Islet precursor cell (in vitro differentiated cells): ENCODE measurements at regions not wholly inside any gene's neighbourhood (a gene's known extent, or its start where the extent isn't known, plus 50 kb on each side); places are given as distances from the start of the nearest gene placed in this dataset.

Source experiments
- DNase-seq: peaks from one replicate; pipeline ENCODE4 v3.0.0-alpha.2; 2018

DNA sequence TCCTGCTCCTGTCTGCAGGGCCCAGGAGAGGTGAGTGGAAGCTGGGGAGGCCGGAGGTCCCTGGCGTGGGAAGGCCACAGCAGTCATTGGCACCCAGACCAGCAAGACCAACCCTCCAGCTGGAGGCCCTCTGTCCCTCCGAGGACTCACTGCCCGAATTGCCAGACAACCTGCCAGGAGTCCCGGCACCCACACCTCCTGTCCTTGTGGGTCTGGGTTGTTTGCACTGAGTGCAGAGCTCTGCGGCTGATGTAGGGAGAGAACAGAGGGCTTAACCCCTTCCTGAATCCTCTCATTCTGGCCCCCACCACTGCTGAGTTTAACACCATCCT, 204.9 kb downstream of the KIF26A start:
- DNase-seq, result peak; percentile 47

DNA sequence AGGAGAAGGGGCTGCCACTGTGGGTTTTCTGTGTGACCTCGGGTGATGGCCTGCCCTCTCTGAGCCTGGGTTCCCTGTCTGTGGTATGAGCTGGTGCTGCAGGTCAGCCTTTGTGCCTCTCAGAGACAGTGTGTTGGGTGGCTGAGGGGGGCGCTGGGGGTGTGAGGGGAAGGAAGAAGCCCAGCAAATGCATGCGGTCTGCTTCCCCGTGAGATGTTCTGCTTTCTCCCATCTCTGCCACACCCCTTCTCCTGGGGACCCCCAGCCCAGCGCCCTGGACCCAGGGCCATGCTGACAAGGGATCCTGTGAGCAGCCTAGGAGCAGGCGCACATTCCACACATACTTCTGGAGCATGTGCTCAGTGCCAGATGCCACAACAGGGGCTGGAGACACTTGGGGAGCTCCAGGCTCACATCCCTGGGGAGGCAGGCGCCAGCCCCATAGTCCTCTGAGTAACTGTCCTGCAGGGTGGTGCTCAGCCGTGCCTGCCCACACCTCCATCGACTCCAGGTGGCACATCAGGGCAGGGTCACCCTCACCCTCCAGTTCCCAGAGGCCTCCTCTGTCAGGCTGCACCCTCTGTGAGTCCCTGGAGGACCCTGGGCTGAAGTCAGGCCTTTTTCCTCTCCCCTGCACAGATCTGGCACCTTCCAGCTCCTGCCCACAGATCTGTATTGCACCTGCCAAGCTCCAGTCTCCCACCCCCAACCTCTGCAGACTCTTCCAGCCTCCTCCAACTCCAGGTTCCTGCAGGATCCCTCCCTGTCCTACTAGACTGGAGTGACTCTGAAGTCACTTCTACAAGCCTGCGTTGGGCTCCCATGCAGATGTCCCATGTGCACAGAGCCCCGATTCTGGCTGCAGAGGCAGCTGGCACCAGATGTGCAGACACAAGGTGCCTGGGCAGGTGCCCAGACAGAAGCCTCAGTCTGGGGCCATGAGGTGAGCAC, 205.6 kb downstream of the KIF26A start:
- peak; percentile 81 for DNase-seq

DNA sequence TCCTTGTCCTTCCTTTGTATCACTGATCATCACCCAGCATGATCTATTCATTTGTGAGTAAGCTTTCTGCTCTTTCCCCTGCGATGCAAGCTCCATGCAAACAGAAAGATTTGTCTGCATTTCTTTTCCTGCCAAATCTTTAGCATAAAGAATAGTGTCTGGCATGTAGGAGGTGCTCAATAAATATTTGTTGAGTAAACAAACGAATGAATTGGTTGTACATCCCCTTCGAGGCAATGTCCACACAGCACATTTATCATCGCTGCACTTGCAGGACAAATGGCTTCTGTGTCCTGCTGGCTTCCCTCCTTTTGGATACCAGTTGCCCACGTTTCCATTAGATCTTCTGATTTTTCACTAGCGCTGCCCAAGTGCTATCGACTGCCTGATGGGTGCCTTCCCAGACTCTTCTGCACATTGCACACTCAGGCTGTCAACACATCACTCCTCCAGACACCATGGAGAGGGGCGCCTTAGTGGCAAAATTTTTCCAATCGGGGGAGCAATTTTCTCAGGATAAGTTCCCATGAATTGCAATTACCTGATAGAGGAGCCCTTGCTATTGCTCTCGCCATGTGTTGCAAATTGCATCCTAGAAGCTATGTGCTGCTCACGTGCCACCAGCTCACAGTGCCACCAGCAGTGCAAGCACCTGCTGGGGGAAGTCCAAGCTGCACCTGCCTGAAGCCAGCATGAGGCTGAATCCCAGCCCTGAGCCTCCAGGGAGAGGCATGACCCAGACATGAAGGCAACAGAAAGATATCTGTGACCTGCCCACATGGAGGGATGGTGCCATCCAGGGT, 206.6 kb downstream of the KIF26A start:
- DNase-seq, result peak; percentile 42

DNA sequence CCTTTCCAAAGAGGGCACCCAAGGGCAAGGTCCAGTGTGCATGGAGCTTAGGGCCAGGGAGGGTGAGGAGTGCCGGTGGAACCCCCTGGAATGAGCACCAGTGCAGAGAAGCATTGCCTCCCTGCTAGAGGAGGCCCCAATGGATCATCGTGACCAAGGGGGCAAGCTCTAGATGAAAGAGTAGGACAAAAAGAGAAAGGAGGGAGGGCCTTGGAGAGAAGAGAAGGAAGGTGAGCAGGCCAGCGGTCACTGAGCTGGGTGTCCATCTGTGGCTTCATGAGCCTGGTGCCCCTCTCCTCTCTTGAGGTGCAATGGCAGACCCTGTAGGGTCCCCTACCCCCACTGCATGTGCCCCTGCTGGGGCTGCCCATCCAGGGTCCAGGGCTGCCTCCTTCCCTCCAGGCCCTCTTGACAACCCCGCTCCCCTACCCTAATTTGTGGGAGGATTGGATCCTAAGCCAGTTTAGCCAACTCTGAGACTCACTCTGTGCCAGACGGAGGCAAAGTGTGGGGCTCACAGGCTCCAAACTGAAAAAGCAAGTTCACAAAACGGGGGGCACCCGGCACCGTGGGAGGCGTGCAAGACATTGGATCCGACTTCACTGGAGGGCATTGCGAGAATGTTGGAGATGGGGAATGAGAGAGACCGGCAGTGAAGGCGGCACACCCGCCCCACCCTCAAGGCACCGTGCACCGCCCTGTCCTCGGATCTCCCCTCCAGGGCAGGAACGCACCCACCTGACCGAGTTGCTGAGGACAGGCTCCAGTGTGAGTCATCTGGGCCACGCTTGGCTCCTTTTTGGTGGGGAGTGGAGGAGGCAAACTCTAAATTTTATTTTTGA, 207.5 kb downstream of the KIF26A start:
- peak; percentile 55 for DNase-seq

DNA sequence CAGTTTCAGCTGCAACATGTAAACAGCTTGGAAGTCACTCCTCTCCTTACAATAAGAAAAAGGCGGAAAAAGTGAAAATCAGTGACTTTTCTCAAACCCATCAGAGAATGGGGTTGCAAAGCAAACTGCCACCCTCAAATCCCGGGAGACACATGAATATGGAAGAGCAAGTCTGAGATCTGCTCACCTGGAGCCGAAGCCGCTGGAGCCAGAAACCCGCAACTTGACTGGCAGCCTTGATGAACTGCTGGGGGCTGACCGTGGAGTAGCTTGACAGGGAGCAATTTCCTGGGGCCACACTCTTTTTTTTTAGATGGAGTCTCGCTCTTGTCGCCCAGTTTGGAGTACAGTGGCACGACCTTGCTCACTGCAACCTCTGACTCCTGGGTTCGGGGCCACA, 208.2 kb downstream of the KIF26A start:
- peak; percentile 18 for DNase-seq

DNA sequence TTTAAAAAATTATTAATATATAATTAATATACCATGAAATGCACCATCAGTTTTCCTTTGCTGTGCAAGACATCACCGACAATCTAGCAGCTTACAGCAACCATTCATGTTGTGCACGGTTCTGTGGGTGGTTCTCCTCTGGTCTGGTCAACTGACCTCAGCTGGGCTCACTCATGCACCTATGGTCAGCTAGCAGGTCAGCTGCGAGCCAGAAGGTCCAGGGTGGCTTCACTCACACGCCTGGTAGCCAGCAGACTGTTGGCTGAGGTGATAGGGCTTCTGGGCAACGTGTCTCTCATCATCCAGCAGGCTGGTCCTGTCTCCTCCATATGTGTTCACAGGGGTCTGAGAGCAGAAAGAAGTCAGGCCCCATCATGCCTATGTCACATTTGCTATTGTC, 210.4 kb downstream of the KIF26A start:
- DNase-seq, result peak; percentile 29

DNA sequence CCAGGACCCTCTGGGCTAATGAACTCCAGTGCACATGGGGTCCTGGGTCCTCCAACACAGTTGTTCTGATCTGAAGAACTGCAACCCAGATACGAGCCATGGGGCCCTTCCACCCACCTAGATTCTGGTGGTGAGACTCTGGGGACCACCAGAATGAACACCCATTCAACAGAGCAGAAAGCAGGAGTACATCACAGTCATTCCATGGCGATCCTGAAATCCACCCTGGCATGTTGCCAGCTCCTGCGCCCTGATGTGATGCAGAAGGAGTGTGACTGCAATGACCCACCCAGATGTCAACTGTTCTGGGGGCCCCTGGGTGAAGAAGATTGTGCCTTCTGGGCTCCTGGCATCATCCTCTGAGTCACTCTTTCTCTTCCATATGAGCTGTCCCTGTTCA, 211.6 kb downstream of the KIF26A start:
- peak; percentile 23 for DNase-seq

DNA sequence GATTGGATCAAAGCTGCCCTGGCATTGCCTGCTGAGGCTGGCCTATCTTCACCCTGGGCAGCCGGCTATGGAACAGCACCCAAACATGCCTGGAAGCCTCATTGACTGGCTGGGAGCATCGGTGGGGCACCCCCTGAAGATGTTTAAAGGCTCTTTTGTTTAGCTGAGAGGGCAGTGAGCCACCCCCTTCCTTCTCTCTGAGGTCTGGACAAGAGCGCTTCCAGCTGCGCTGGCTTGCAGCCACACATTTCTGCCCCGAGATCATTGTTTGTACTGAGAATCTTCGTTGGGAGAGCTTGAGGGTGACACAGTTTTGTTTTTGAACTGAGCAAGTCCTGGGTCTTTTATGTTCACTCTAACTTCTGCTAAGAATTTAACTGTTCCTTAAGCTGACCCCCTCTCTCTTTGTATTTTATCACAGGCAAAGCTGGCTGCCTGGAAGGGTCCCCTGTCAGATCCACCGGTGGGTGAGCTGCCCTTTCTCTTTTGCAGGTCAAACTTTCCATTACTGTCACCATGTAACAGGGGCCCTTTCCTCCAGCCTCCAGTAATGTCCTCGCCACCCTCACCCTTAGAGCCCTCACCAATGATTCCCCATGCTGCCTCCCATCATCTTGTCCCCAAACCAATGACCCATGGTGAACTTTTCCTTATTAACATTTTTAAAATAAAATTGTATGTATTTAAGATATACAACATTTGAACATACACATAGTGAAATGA, 212.2 kb downstream of the KIF26A start:
- DNase-seq, result peak; percentile 29

DNA sequence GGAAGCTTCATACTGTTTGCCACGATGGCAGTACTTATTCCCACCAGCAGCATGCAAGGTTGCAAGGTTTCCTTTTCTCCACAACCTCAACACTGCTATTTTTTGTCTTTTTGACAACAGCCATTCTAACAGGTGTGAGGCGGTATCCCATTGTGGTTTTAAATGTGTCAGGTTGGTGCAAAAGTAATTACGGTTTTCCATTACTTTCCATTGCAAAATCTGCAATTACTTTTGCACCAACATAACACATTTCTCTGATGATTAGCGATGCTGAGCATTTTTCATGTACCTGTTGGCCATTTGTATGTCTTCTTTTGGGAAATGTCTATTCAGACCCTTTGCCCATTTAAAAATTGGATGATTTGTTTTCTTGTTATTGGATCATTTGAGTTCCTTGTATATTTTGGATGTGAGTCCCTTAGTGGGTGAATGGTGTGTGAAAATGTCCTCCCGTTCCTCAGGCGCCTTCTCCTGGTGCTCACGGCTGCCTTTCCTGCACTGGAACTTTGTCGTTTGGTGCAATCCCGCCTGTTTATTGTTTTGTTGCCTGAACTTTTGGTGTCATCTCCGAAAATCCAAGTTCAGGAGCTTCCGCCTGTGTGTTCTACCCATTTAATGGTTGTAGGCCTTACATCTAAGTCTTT, 213.6 kb downstream of the KIF26A start:
- no peak for DNase-seq

DNA sequence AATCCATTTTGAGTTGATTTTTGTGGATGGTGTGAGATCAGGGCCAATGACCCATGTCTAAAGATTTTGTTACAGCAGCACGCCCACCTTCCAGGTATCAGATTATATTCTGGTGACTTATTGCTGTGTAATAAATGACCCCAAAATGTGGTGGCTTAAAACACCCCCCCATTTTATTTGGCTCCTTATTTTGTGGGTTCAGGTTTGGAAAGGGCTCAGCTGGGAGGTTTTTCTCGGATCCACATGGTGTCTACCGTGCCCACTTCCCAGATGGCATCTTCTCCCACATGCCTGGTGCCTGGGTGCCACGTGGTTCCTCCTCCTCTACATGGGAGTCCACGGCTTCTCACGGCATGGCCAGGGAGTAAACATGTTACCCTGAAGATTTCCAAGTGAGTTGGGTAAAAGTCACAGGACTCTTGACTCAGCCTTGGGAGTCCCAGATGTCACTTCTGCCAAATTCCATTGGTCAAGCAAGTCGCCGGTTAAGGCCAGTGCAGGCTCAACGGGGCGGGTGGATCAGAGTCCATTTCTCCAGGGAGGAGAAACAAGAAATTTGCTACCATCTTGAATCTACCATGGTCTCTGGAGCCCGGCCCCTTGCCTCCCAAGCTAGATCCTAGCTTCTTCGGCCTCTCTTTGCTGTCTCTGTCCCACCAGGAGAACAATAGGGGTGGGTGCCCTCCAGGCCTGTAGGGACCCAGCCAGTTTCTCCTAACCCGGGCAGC, 214.3 kb downstream of the KIF26A start:
- DNase-seq, result peak; percentile 37

DNA sequence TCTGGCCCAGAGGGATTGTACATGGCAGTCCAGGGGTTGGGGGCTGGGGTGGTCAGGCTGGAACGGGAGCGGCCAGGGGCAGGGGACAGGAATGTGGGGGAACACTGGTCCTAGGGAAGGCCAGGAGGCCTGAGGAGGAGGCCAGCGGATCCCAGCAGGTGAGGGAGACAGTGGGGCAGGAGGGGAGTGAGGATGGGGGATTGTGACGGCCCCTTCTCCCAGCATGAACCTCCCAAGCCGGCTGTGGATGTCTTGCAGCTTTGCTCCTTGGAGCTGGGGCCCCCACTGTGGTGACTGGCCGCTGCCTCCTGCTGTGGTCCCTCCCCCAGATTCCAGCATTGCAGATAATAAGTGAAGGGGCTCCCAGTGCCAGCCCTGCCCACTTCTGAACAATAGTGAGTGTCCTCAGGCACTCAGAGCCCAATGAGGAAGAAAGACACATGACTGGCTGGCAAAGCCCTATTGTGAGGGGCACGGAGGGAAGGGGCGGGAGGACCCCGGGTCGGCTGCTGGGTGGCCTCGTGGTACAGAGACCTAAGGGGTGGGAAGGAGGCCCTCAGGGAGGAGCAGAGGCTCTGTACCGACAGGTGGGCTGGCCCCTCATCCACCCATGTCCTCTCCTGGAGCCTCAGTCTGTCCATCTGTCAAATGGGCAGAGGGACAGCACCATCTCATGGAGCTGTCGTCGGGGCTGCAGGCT, 215.0 kb downstream of the KIF26A start:
- DNase-seq, result peak; percentile 34

DNA sequence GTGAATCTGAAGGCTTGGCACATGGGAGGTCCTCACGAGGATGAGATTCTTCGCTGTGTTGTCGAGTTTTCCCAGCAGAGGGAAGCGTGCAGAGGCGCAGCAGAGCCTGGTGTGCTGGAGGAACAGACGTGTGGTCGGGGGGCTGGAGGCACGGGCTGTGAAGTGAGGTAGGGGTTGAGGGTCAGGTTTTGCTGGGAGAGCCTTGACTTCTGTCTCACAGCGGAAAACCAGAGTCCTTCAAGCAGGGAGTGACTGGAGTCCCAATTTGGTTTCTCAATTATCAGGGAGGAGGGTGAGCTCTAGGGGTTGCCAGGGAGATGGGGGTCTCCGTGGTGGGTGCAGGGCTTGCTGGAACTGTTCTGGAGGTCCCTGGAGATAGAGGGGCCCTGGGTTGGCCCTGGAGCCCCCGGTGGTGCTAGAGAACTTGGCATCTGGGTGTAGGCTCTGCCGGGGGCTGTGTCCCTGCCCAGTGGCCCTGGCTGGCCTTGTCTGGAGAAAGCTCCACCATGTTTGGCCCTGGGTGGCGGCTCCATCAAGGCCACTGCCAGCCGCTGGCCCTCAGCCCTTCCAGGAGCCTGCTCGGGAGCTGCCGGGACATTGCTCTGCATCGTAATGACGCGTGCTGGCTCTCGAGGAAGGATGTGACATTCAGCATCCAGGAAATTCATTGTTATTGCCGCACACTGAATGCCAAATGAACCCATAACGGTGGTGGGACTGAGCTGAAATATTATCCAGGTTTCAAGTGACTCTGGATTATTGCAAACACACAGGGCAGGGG, 215.7 kb downstream of the KIF26A start:
- DNase-seq, result peak; percentile 44

DNA sequence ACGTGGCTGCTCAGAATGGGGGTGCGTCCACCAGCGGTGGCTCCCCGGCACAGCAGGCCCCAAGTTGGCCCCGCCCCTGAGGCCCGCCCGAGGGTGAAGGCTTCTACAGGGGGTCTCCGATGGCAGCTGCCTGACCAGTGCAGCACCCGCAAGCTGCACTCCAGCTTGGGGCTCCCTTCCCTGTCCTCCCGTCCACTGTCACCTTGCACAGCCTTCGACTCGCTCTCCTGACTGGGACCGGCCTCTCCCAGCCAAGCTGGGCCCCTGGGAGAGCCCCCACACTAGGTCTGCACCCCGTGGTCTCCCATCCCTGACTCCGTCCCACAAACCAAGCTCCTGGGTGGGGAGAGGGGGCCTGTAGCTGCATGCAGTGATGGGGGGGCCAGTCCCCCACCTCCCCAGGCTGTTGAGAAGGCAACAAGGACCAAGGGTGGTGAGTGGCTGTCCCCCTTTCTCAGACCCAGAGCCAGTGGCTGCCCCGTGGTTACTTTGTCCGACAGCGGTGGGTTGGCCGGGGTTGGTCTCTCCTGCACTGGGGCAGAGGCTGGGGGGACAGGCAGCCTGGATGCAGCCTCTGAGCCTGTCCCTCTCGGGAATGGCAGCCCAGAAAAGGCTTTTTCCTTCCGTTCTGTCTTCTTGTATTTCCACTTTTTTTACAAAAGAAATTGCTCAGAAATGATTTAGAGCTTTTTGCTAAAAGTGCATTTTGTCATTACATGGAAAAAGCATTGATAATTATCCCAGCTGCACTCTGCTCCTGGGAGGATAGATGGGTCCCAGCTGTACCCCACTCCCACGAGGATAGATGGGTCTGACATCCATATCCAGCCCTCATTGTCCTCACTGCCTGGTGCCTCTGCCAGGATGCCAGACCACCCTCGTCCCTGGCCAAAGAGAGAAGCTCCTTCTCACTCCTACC, 217.0 kb downstream of the KIF26A start:
- peak; percentile 42 for DNase-seq

DNA sequence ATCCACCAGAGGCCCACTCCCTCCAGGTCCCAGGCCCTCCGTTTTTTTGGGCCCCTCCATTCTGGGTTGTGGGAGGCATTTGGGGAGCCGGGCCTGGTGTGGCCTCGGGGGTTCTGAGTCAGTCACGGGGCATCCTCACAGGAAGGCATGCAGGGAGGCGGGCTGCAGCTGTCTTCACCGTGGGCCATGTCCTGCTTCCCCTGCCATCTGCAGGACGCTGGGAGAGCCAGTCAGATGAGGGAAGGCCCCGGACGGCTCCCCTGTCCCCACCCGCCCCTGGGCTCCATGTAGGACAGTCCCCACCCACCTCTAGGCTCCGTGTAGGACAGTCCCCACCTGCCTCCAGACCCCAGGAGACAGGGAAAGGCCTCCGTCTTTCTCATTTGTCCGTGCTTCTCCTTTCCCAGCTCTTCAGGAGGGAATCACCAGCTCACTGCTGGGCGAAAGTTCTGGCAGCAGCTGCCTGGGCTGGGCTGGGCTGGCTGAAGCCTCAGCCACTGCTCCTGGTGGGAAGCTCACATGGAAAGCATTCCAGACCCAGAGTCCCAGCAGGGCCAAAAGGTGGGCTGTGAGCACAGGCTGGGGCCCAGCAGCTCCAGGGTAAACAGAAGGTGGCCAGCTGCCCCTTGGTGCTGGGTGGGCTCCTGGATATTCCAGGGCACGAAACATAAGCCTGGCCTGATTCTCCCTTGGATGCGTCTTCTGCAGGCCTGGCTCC, 217.8 kb downstream of the KIF26A start:
- no peak for DNase-seq

DNA sequence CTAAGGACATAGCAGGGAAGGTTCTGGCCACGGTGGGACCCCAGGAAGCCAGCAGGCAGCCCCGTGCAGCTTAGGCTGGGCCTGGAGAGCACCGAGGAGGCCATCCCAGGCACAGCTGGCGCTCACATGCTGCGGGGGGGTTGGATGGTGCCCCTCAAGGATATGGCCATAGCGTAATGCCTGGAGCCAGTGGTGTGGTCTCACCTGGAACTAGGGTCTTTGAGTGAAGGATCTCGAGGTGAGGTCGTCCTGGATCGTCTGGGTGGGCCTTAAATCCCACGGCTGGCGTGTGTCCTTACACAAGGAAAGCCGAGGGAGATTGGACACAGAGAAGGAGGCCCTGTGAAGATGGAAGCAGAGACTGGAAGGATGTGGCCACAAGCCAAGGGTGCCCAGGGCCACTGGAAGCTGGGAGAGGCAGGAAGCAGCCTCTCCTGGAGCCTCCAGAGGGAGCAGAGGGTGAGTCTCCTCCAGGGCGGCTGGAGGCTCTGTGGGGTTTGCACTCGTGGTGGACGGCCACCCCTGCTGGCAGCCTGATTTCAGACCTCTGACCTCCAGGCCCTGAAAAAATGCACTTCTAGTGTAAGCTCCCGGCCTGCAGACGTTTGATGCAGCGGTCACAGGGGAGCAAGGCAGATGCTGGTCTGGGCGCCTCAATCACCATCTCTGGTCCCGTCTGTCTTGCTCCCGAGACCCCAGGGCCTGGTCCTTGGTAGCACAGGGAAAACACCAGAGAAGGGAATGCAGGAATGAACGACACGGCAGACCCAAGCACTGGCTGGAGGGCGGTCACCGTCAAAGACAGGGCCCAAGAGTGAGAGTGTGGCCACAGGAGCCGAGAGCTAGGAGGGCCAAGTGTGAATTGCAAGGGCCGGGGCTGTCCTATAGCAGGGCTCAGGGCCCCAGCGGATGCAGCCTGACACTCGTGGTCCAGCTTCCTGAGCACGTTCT, 218.6 kb downstream of the KIF26A start:
- DNase-seq, result peak; percentile 56

DNA sequence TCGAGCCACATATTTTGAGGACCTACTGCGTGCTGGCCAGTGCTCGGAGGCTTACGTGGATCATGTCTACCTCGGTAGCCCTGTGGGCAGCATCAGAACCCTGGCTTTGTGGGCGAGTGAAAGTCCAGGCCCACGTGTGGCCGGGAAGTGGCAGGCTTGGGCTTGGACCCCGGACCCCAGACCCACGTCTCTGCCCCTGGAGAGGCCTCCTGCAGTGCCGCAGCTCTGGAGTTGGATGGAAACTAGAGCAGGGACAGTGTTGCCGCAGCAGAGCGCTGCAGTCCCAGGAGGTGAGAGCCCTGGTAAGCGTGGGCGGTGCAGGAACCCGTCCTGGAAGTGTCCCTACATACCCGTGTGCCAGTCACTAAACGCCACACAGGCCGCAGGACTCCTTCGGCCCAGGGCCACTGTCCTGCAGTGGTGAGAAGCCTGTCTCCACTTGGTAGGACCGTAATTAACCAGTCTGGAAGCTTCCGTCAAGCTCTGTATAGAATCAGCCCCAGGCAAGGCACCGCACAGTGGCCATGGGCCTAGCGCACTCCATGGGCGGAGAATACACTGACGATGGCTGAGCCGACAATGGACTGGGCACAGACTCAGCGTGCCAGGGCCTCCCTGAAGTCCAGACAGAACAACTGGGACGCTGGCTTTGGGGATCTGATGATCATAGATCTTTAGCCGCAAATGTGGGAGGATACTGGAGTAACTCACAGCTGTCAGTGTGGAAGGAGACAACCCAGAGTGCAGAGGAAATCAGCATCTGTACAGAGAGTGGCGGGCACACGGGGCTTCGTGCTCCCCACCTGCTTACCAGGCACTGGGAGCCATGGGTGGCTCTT, 219.5 kb downstream of the KIF26A start:
- DNase-seq, result peak; percentile 47
